Upper lobe of left lung (tissue), 4 donors: ENCODE measurements at regions not wholly inside any gene's neighbourhood (a gene's known extent, or its start where the extent isn't known, plus 50 kb on each side); places are given as distances from the start of the nearest gene placed in this dataset.

ENCODE experiments used
- EP300 ChIP-seq, 4 donors: sonication (generic); formaldehyde crosslinking; IDR thresholded peaks; one replicate each; pipeline ENCODE4 v1.5.1; 2017; ENCODE audit warnings: antibody characterized with exemption in 4 of 4, control low read depth in 2 of 4
- POLR2A ChIP-seq, 4 donors: fragments of 450-650 bp; IDR thresholded peaks; one replicate each; pipeline ENCODE4 v1.5.1; 2016 to 2017; ENCODE audit warnings: antibody characterized with exemption in 4 of 4, mild to moderate bottlenecking in 2 of 4
- POLR2AphosphoS5 ChIP-seq, 2 donors: sonication (generic); formaldehyde crosslinking; IDR thresholded peaks; one replicate each; pipeline ENCODE4 v1.5.1; 2017; ENCODE audit warnings: antibody characterized with exemption in 2 of 2
- TF ChIP-seq, protein P1 (sequence below), 6 experiments: fragments of 450-650 bp in 4 of 6; fragments of 200-600 bp in 2 of 6; sonication (generic) in 2 of 6; IDR thresholded peaks; one replicate each; pipeline ENCODE4 v1.5.1; 2016 to 2019; ENCODE audit warnings: antibody characterized with exemption in 6 of 6

DNA sequence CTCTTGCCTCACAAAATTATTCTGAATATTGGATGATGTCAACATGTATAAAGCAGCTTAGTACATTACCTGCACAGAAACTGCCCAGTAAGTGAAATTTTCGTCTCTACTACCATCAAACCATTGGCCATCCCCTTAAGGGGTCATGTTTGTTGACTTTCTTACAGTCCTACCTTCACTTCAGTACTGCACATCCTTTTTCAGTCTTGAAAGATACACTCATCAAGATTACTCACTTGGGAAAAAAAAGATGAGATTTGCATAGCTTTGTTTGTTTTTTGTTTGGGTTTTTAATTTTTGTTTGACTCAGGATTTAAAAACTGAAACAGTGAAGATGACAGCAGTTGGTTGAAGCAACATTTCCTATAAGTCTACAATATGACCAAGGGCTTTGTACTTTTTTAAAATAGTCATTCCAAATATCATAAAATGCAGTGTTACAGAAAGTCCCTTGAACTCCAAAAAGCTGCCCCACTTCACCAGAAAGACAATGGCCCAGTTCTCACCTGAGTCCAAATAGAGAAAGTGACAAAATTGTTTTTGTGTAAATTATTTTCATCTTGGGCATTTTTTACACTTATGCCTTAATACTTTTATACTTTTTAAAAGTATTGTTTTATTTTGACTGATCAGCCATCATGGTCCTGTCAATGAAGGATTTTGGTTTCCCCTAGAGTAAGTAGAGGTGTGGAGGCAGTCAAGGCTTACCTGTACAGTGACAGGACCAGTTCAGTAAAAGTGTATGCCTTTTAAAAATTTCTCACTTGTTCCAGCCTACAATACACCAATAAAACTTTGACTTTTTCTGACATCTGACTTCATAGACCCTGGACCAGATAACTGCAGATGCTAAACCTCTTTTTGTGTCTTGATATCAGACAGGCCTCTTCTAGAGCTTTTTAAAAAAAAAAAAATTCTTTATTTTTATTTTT is 59.7 kb upstream of the EDA2R start:
- TF ChIP-seq POLR2A (IDR thresholded peaks at IDR 0.05) = no peak
- TF ChIP-seq, protein P1, sequence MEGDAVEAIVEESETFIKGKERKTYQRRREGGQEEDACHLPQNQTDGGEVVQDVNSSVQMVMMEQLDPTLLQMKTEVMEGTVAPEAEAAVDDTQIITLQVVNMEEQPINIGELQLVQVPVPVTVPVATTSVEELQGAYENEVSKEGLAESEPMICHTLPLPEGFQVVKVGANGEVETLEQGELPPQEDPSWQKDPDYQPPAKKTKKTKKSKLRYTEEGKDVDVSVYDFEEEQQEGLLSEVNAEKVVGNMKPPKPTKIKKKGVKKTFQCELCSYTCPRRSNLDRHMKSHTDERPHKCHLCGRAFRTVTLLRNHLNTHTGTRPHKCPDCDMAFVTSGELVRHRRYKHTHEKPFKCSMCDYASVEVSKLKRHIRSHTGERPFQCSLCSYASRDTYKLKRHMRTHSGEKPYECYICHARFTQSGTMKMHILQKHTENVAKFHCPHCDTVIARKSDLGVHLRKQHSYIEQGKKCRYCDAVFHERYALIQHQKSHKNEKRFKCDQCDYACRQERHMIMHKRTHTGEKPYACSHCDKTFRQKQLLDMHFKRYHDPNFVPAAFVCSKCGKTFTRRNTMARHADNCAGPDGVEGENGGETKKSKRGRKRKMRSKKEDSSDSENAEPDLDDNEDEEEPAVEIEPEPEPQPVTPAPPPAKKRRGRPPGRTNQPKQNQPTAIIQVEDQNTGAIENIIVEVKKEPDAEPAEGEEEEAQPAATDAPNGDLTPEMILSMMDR (IDR thresholded peaks at IDR 0.05) = no peak
- TF ChIP-seq EP300 (IDR thresholded peaks at IDR 0.05) = no peak
- TF ChIP-seq POLR2AphosphoS5 (IDR thresholded peaks at IDR 0.05) = no peak
